Lower leg skin (tissue), 4 donors: ENCODE measurements at regions not wholly inside any gene's neighbourhood (a gene's known extent, or its start where the extent isn't known, plus 50 kb on each side); places are given as distances from the start of the nearest gene placed in this dataset.

Experiments
- DNase-seq, 2 donors: peaks; one replicate each; pipeline ENCODE4 v3.0.0-alpha.2; 2019; ENCODE audit warnings: low spot score in 2 of 2
- H3K4me3 ChIP-seq: fragments of 200-600 bp; sonication (generic); 2 replicates; pipeline ENCODE4 v1.5.1; 2017; ENCODE audit warnings: mild to moderate bottlenecking, low read depth; ENCODE audit not compliant: poor library complexity, severe bottlenecking
- POLR2A ChIP-seq, 2 donors: fragments of 450-650 bp; IDR thresholded peaks; one replicate each; pipeline ENCODE4 v1.6.1; 2016 to 2017; ENCODE audit warnings: antibody characterized with exemption in 2 of 2, mild to moderate bottlenecking in 1 of 2, moderate library complexity in 1 of 2
- WGBS, 2 donors: methylation state at CpG; one replicate each; pipeline ENCODE4 v1.1.5; 2018; 5-methylcytosine and 5-hydroxymethylcytosine counted together
- intact Hi-C: fragments of 100-400 bp; cut with DNase I; formaldehyde crosslinking; loops from one replicate; pipeline ENCODE4 v1.15.0; 2023; ENCODE audit warnings: low total_unique reads
- TF ChIP-seq, protein P1 (sequence below), 3 donors: fragments of 450-650 bp; IDR thresholded peaks; one replicate each; pipeline ENCODE4 v1.5.1; 2016; ENCODE audit warnings: antibody characterized with exemption in 3 of 3, mild to moderate bottlenecking in 3 of 3, moderate library complexity in 2 of 3

DNA sequence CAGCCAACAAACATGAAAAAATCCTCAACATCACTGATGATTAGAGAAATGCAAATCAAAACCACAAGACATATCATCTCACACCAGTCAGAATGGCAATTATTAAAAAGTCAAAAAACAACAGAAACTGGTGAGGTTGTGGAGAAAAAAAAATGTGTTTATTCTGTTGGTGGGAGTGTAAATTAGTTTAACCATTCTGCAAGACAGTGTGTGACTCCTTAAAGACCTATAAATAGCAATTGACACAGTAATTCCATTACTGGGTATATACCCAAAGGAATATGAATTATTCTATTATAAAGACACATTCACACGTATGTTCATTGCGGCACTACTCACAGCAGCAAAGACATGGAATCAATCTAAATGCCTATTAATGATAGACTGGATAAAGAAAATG, 427.3 kb upstream of the CHORDC1 start:
- H3K4me3 ChIP-seq = no peak overlapping the region
- intact Hi-C loops = no loop called here
- no peak for DNase-seq
- TF ChIP-seq, protein P1, sequence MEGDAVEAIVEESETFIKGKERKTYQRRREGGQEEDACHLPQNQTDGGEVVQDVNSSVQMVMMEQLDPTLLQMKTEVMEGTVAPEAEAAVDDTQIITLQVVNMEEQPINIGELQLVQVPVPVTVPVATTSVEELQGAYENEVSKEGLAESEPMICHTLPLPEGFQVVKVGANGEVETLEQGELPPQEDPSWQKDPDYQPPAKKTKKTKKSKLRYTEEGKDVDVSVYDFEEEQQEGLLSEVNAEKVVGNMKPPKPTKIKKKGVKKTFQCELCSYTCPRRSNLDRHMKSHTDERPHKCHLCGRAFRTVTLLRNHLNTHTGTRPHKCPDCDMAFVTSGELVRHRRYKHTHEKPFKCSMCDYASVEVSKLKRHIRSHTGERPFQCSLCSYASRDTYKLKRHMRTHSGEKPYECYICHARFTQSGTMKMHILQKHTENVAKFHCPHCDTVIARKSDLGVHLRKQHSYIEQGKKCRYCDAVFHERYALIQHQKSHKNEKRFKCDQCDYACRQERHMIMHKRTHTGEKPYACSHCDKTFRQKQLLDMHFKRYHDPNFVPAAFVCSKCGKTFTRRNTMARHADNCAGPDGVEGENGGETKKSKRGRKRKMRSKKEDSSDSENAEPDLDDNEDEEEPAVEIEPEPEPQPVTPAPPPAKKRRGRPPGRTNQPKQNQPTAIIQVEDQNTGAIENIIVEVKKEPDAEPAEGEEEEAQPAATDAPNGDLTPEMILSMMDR (IDR thresholded peaks at IDR 0.05) = no peak
- TF ChIP-seq POLR2A (IDR thresholded peaks at IDR 0.05) = no peak
- WGBS, 2 donors = 77 to 95% methylated on average over 2 of the region's 2 CpGs

DNA sequence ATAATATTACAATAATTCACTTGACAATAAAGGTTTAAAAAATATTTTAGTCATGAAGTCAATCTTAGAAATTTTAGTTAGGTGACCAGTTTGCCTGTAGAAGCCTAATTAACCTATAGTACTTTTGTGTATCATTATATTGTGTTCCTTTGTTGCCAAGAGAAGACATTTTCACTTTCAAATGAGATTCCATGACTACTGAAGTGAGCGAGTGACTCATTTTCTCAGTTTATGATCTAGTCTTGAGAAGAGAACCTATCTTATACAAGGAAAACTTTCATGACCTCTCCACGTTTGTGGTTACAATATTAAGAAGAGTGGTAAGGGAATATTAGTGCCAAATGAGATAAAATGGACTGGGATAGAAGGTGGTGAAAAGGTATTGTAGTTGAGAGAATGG, 423.9 kb upstream of the CHORDC1 start:
- DNase-seq = no peak
- WGBS, 2 donors = 77% methylated on average over 2 of the region's 2 CpGs
- no peak overlapping the region for H3K4me3 ChIP-seq
- intact Hi-C loops = no loop called here
- no peak for TF ChIP-seq POLR2A (IDR thresholded peaks at IDR 0.05)
- TF ChIP-seq, protein P1 (IDR thresholded peaks at IDR 0.05) = no peak

DNA sequence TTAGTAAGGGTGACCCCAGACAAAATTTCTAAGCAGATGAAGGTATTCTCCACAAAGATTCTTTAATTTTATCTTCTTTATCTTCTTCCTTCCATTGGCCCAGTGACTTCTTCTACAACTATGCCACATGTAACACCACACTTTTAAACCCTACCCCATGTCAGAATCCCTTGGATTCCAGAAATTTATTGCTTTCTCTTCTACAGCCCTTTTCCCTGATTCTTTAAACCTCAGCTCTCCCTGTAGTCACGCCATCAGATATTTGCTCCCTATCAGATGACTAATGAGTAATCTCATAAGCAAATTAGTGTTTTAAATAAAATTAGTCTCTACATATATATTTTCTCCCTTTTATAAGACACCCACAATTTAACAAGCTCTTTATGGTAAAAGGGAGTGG, 423.4 kb upstream of the CHORDC1 start:
- DNase-seq = no peak
- no peak overlapping the region for H3K4me3 ChIP-seq
- intact Hi-C loops = no loop called here
- TF ChIP-seq, protein P1 (IDR thresholded peaks at IDR 0.05) = no peak
- no peak for TF ChIP-seq POLR2A (IDR thresholded peaks at IDR 0.05)
- 88 to 91% methylated on average over 1 of the region's 1 CpG for WGBS, 2 donors

DNA sequence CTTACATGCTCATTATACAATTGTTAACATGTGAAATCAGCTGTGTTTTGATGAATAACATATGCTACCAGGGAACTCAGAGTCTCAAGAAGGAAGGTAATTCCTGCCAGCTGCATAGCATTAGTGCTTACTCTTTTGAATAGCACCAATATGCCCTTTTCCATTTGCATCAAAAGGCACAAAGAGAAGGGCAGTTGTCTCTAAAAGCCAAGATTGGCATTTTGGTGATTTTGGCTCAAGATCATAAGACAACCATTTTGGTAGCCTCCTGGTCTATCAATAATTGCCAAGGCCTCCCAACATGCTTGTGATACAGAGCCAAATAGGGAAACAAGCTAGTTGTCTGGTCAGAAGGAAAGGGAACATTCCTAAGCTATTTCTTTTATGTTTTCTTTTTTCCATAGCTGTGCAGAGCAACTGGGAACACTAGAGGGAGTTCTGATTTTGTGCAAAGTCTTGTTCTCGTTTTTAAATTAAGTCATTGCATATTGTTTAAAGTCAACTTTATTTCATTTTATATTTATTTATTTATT, 416.7 kb upstream of the CHORDC1 start:
- no peak for DNase-seq
- H3K4me3 ChIP-seq = no peak overlapping the region
- intact Hi-C loops = no loop called here
- no peak for TF ChIP-seq POLR2A (IDR thresholded peaks at IDR 0.05)
- TF ChIP-seq, protein P1 (IDR thresholded peaks at IDR 0.05) = no peak
- 0 to 7% methylated on average over 1 of the region's 1 CpG for WGBS, 2 donors

DNA sequence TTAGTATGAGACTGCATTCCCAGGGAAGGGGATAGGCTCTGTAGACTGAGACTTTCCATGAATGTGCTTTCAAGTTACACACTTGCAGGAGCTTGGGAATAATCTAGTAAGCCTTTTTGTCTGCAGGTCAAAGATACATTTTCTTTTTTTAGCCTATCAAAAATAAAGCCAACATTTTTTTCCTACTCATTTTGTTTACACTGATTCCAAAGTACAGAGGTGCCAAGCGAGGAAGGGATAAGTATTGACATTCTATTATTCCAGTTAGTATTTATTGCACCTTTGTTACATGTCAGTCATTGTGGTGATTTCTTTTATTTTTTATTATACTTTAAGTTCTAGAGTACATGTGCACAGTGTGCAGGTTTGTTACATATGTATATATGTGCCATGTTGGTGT, 413.0 kb upstream of the CHORDC1 start:
- TF ChIP-seq POLR2A (IDR thresholded peaks at IDR 0.05) = no peak
- TF ChIP-seq, protein P1 (IDR thresholded peaks at IDR 0.05) = no peak
- WGBS, 2 donors = 89 to 91% methylated on average over 1 of the region's 1 CpG
- DNase-seq = no peak
- intact Hi-C loops = no loop called here
- no peak overlapping the region for H3K4me3 ChIP-seq

DNA sequence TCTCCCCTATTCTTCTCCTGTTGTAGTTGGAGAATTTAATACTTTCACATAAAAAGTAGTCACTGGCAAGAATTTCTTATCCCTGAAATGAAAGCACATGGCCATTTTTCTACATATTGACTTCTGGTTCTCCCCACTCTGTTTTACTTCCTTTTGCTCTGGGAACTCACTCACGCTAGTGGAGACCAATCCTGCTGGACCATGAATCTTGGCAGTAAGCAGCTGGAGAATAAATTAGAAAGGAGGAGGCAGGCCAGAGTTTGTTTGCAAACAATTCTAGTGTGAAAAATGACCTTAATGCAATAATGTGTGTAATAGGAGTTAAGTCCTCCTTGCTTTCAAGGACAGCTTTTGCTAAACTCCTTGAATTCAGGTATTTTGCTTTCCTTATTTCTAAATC, 412.3 kb upstream of the CHORDC1 start:
- TF ChIP-seq, protein P1 (IDR thresholded peaks at IDR 0.05) = no peak
- TF ChIP-seq POLR2A (IDR thresholded peaks at IDR 0.05) = no peak
- 50 to 71% methylated on average over 1 of the region's 1 CpG for WGBS, 2 donors
- no peak overlapping the region for H3K4me3 ChIP-seq
- intact Hi-C loops = no loop called here
- no peak for DNase-seq
